C4-2B (cell line): ENCODE measurements at regions not wholly inside any gene's neighbourhood (a gene's known extent, or its start where the extent isn't known, plus 50 kb on each side); places are given as distances from the start of the nearest gene placed in this dataset.
"Not testable (repeated sequence)": the region's sequence is repeated elsewhere in the genome, so short reads cannot be mapped to it uniquely, and the experiment has no call there.

ENCODE experiments used
- H3K27ac ChIP-seq: fragments of 450-650 bp; 2 replicates; pipeline ENCODE4 v1.5.1; 2017
- ZFX ChIP-seq: fragments of 450-650 bp; IDR thresholded peaks from 2 replicates; pipeline ENCODE4 v1.6.1; 2017
- TF ChIP-seq, protein P1 (sequence below): fragments of 450-650 bp; conservative IDR thresholded peaks from 2 replicates; pipeline ENCODE4 v1.5.1; 2017; ENCODE audit warnings: mild to moderate bottlenecking

DNA sequence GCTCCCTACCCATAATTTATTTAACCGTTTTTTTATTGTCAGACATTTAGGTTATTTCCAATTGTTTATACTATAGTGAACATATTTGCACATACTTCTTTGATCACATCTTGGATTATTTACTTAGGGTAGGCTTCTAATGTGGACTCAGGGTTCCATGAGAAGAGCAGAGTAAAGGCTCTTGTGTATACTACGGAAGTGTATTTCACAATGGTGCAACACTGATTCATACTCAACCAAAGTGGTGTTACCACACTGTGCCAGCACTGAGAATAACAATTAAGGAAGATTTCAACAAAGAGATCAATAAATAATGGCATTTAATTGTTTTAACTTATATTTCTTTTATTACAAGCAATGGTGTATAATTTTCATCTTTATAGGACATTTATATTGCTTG, 251.2 kb downstream of the ZNF326 start:
- no peak for TF ChIP-seq ZFX
- TF ChIP-seq, protein P1, sequence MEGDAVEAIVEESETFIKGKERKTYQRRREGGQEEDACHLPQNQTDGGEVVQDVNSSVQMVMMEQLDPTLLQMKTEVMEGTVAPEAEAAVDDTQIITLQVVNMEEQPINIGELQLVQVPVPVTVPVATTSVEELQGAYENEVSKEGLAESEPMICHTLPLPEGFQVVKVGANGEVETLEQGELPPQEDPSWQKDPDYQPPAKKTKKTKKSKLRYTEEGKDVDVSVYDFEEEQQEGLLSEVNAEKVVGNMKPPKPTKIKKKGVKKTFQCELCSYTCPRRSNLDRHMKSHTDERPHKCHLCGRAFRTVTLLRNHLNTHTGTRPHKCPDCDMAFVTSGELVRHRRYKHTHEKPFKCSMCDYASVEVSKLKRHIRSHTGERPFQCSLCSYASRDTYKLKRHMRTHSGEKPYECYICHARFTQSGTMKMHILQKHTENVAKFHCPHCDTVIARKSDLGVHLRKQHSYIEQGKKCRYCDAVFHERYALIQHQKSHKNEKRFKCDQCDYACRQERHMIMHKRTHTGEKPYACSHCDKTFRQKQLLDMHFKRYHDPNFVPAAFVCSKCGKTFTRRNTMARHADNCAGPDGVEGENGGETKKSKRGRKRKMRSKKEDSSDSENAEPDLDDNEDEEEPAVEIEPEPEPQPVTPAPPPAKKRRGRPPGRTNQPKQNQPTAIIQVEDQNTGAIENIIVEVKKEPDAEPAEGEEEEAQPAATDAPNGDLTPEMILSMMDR = no peak
- no peak overlapping the region for H3K27ac ChIP-seq

DNA sequence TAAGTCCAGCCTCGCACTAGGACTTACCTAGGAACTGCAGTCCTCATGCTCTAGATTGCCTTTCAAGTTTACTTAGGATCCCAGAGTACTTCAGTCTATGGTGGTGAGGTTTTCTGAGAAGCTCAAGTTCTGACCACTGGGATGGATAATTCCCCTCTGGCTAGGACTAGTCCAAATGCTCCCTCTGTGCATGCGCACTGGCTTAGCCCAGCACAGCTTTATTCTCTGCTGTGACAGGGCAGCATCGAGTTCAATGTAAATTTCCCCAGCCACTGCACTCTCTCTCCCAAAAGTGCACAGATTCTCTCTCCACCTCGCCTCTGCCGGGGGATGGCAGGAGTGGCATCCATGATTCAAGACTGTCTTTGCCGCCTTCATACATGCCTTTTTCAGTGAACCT, 241.6 kb downstream of the ZNF326 start:
- no peak overlapping the region for H3K27ac ChIP-seq
- TF ChIP-seq, protein P1 = no peak
- no peak for TF ChIP-seq ZFX

DNA sequence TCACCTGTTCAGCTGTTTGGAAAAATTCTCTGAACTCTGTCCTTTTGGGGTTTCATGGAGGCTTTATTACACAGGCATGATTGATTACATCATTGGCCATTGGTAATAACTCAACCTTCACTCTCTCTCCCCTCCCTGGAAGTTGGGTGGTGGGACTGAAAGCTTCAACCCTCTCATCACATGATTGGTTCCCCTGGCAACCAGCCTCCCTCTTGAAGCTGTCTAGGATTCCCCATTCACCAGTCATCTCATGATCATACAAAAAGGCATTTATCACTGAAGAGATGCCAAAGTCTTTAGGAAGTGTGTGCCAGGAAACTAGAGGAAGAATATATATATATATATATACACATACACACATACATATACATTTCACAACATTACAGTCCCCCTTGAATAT, 228.5 kb downstream of the ZNF326 start:
- no peak overlapping the region for H3K27ac ChIP-seq
- no peak for TF ChIP-seq ZFX
- TF ChIP-seq, protein P1 = no peak

DNA sequence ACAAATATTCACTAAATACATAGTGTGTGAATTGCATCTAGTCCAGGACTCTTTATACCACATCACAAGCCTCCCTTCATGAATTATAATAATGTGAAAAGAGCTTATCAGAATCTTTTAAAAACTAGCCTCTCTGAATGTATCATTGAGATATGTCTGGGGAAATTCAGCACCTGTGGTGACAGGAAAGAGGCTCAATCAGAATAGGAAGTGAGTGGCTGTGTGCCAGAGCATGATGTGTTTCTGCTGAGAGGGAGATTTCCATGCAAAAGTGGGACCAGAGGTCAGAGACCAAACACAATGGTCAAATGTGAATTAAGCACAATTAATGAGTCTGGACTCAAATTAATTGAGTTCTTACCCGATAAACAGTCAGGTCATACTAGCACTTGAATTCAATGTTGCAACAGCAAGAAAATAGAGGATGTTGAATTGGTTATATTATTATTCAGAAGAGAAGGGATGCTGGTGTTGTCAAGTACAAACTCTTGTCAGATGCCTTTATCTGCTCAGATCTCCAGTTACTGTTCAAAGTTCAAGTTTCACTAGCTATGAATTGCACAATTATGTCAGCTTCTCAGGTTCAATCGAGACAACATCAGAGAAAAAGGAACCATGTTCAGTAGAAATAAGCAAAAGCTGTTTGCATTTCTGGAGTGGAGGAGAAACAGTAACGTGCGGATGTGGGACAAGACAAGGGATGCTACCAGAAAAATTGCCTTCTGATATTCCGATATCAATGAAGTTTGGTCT, 226.2 kb downstream of the ZNF326 start:
- H3K27ac ChIP-seq = no peak overlapping the region
- TF ChIP-seq, protein P1 = no peak
- no peak for TF ChIP-seq ZFX

DNA sequence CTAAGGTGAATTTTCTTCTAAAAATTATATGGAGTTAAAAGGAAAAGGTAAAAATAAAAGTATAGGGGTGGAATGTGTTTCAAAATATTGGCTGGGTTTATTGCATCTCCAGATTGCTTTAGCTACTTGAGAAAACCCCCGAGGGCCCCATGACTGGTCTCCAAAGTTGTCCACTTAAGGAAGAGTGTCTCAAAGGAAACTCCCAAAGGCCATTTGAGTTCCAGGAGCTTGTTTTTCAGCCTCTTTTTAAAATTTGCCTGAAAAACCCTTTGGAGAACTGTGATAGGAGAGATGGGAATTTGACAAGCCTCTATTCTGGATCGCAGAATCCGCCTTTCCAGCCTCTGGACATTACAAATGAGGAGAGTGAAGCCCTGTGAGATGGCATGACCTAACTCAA, 225.6 kb downstream of the ZNF326 start:
- H3K27ac ChIP-seq = no peak overlapping the region
- TF ChIP-seq ZFX = no peak
- TF ChIP-seq, protein P1 = no peak

DNA sequence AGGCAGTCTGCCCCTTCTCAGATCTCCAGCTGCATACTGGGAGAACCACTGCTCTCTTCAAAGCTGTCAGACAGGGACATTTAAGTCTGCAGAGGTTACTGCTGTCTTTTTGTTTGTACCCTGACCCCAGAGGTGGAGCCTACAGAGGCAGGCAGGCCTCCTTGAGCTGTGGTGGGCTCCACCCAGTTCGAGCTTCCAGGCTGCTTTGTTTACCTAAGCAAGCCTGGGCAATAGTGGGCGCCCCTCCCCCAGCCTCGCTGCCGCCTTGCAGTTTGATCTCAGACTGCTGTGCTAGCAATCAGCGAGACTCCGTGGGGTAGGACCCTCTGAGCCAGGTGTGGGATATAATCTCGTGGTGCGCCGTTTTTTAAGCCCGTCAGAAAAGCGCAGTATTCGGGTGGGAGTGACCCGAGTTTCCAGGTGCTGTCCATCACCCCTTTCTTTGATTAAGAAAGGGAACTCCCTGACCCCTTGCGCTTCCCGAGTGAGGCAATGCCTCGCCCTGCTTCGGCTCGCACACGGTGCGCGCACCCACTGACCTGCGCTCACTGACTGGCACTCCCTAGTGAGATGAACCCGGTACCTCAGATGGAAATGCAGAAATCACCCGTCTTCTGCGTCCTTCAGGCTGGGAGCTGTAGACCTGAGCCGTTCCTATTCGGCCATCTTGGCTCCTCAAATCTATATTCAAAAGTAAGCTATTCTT, 224.4 kb downstream of the ZNF326 start:
- H3K27ac ChIP-seq = not testable (repeated sequence)

DNA sequence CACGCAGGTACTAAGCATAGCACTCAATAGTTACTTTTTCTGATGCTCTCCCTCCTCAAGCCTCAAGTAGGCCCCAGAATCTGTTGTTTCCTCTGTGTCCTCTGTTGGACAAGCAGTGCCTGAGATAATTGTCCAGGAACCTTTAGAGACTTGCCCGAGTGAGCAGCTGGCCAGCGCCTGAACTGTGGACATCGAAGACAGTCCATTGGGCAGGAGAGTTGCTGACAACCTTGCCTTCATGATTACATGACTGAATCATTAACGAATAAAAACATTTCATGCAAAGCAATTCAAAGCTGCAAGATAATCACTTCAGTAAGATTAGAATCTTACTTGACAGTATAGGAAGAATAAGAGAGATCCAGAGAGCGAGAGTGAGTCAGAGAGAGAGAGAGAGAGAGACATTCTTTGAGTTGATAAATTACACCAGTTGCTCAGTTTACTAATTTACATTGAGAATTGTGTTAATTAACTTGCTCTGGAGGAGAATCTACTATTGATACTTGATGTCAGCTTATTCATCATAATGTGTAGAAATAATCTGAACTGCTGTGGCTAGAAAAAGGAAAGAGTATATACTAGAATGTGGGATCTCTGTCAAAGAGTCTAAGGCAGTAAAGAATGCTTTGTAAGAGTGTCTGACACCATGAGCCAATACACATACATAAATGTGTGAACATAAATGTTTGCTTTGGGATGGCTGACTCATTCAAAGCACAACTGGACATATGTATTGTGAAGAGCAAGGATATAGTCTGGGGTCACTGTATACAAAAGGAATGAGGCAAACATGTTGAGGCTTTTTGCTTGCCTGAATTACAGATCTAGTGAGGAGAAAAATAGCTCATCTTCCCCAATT, 216.0 kb downstream of the ZNF326 start:
- no peak for TF ChIP-seq ZFX
- H3K27ac ChIP-seq = no peak overlapping the region

DNA sequence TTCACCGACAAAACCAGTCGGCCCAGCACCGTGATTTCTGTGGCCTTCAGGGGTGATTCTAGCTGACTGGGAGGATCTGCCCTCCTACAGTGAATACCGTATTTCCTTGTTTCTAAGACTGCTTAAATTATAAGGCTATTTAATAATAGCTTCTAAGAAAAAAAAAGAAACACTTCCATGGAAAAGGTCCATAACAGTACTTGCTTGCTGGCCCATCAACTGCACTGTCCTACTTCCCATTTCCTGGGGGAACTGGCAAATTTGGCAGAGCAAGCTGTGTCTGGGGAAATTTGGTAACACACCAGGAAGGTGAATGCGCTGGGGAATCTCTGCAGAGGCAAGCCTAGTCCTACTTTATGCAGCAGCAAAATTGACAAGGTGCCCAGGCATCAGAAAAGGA, 214.0 kb downstream of the ZNF326 start:
- no peak for TF ChIP-seq ZFX
- TF ChIP-seq, protein P1 = no peak
- no peak overlapping the region for H3K27ac ChIP-seq
